ENCODE measurements at regions not wholly inside any gene's neighbourhood (a gene's known extent, or its start where the extent isn't known, plus 50 kb on each side); places are given as distances from the start of the nearest gene placed in this dataset.

- intact Hi-C loops (cut with micrococcal nuclease) = no loop called here
- H3K36me3 Mint-ChIP-seq (ENCODE audit: low read depth) = no peaks in the 10 kb centered on the region
- peaks cover 1% of the 10 kb centered on the region for H3K27me3 Mint-ChIP-seq
- no peak overlapping the region for H3K27ac Mint-ChIP-seq
- no peaks in the 10 kb centered on the region for H3K9me3 Mint-ChIP-seq
- H3K4me1 Mint-ChIP-seq (ENCODE audit: low read depth) = no peaks in the 10 kb centered on the region
- no peak overlapping the region for H3K4me3 Mint-ChIP-seq
These were observed 376.4 kb downstream of the INSIG2 start for GRCh38 chr2:118464546-118465265.

- H3K4me1 Mint-ChIP-seq (ENCODE audit: low read depth) = no peaks in the 10 kb centered on the region
- no peak overlapping the region for H3K4me3 Mint-ChIP-seq
- H3K9me3 Mint-ChIP-seq = no peaks in the 10 kb centered on the region
- peaks cover under 1% of the 10 kb centered on the region for H3K27me3 Mint-ChIP-seq
- intact Hi-C loops (cut with micrococcal nuclease) = no loop called here
- no peaks in the 10 kb centered on the region for H3K36me3 Mint-ChIP-seq (ENCODE audit: low read depth)
- no peak overlapping the region for H3K27ac Mint-ChIP-seq
These were observed 375.8 kb downstream of the INSIG2 start for GRCh38 chr2:118464046-118464445.

GRCh38 chr2:118460425-118460824, 372.2 kb downstream of the INSIG2 start:
- no peaks in the 10 kb centered on the region for H3K27me3 Mint-ChIP-seq
- H3K36me3 Mint-ChIP-seq (ENCODE audit: low read depth) = no peaks in the 10 kb centered on the region
- H3K4me1 Mint-ChIP-seq (ENCODE audit: low read depth) = no peaks in the 10 kb centered on the region
- intact Hi-C loops (cut with micrococcal nuclease) = no loop called here
- H3K27ac Mint-ChIP-seq = no peak overlapping the region
- no peaks in the 10 kb centered on the region for H3K9me3 Mint-ChIP-seq
- H3K4me3 Mint-ChIP-seq = no peak overlapping the region

- no peak overlapping the region for H3K27ac Mint-ChIP-seq
- no peak overlapping the region for H3K4me3 Mint-ChIP-seq
- no peaks in the 10 kb centered on the region for H3K9me3 Mint-ChIP-seq
- no peaks in the 10 kb centered on the region for H3K36me3 Mint-ChIP-seq (ENCODE audit: low read depth)
- no peaks in the 10 kb centered on the region for H3K27me3 Mint-ChIP-seq
- intact Hi-C loops (cut with micrococcal nuclease) = no loop called here
- H3K4me1 Mint-ChIP-seq (ENCODE audit: low read depth) = no peaks in the 10 kb centered on the region
These were observed 371.2 kb downstream of the INSIG2 start for GRCh38 chr2:118459426-118459825.

- H3K9me3 Mint-ChIP-seq = no peaks in the 10 kb centered on the region
- H3K36me3 Mint-ChIP-seq (ENCODE audit: low read depth) = no peaks in the 10 kb centered on the region
- no peaks in the 10 kb centered on the region for H3K27me3 Mint-ChIP-seq
- intact Hi-C loops (cut with micrococcal nuclease) = no loop called here
- no peaks in the 10 kb centered on the region for H3K4me1 Mint-ChIP-seq (ENCODE audit: low read depth)
- no peak overlapping the region for H3K4me3 Mint-ChIP-seq
- no peak overlapping the region for H3K27ac Mint-ChIP-seq
These were observed 369.7 kb downstream of the INSIG2 start for GRCh38 chr2:118457951-118458350.

- H3K27ac Mint-ChIP-seq = no peak overlapping the region
- no peak overlapping the region for H3K4me3 Mint-ChIP-seq
- intact Hi-C loops (cut with micrococcal nuclease) = no loop called here
- no peaks in the 10 kb centered on the region for H3K27me3 Mint-ChIP-seq
- H3K9me3 Mint-ChIP-seq = no peaks in the 10 kb centered on the region
- no peaks in the 10 kb centered on the region for H3K36me3 Mint-ChIP-seq (ENCODE audit: low read depth)
- H3K4me1 Mint-ChIP-seq (ENCODE audit: low read depth) = no peaks in the 10 kb centered on the region
These were observed 361.1 kb downstream of the INSIG2 start for GRCh38 chr2:118449401-118449800.

GRCh38 chr2:118443596-118443995, 355.3 kb downstream of the INSIG2 start:
- H3K4me1 Mint-ChIP-seq (ENCODE audit: low read depth) = no peaks in the 10 kb centered on the region

GRCh38 chr2:118442996-118443553, 354.8 kb downstream of the INSIG2 start:
- Mint-ChIP-seq H3K4me1 (ENCODE audit: low read depth) (no peaks in the 10 kb centered on the region), H3K4me3 (no peak overlapping the region), H3K27ac (no peak overlapping the region), H3K9me3 (no peaks in the 10 kb centered on the region), H3K36me3 (ENCODE audit: low read depth) (no peaks in the 10 kb centered on the region), H3K27me3 (no peaks in the 10 kb centered on the region)
- intact Hi-C loops (cut with micrococcal nuclease) = no loop called here

More at GRCh38 chr2:118443596-118443995, 355.3 kb downstream of the INSIG2 start:
- H3K4me3 Mint-ChIP-seq = no peak overlapping the region
- H3K9me3 Mint-ChIP-seq = no peaks in the 10 kb centered on the region
- intact Hi-C loops (cut with micrococcal nuclease) = no loop called here
- H3K36me3 Mint-ChIP-seq (ENCODE audit: low read depth) = no peaks in the 10 kb centered on the region
- no peak overlapping the region for H3K27ac Mint-ChIP-seq
- H3K27me3 Mint-ChIP-seq = no peaks in the 10 kb centered on the region

GRCh38 chr2:118442046-118442445, 353.8 kb downstream of the INSIG2 start:
- no peak overlapping the region for H3K4me3 Mint-ChIP-seq
- no peaks in the 10 kb centered on the region for H3K4me1 Mint-ChIP-seq (ENCODE audit: low read depth)
- no peak overlapping the region for H3K27ac Mint-ChIP-seq
- intact Hi-C loops (cut with micrococcal nuclease) = no loop called here
- no peaks in the 10 kb centered on the region for H3K36me3 Mint-ChIP-seq (ENCODE audit: low read depth)
- H3K27me3 Mint-ChIP-seq = no peaks in the 10 kb centered on the region
- H3K9me3 Mint-ChIP-seq = no peaks in the 10 kb centered on the region

GRCh38 chr2:118440404-118441098, 352.3 kb downstream of the INSIG2 start:
- Mint-ChIP-seq H3K36me3 (ENCODE audit: low read depth) (no peaks in the 10 kb centered on the region), H3K4me3 (no peak overlapping the region), H3K4me1 (ENCODE audit: low read depth) (no peaks in the 10 kb centered on the region), H3K27ac (no peak overlapping the region), H3K27me3 (no peaks in the 10 kb centered on the region), H3K9me3 (no peaks in the 10 kb centered on the region)
- intact Hi-C loops (cut with micrococcal nuclease) = no loop called here

GRCh38 chr2:118437501-118437900, 349.2 kb downstream of the INSIG2 start:
- intact Hi-C loops (cut with micrococcal nuclease) = no loop called here
- no peaks in the 10 kb centered on the region for H3K27me3 Mint-ChIP-seq
- H3K27ac Mint-ChIP-seq = no peak overlapping the region
- H3K4me1 Mint-ChIP-seq (ENCODE audit: low read depth) = no peaks in the 10 kb centered on the region
- no peaks in the 10 kb centered on the region for H3K9me3 Mint-ChIP-seq
- no peaks in the 10 kb centered on the region for H3K36me3 Mint-ChIP-seq (ENCODE audit: low read depth)
- H3K4me3 Mint-ChIP-seq = no peak overlapping the region

- H3K27ac Mint-ChIP-seq = no peak overlapping the region
- no peaks in the 10 kb centered on the region for H3K9me3 Mint-ChIP-seq
- H3K36me3 Mint-ChIP-seq (ENCODE audit: low read depth) = no peaks in the 10 kb centered on the region
- H3K4me3 Mint-ChIP-seq = no peak overlapping the region
- H3K27me3 Mint-ChIP-seq = no peaks in the 10 kb centered on the region
- no peaks in the 10 kb centered on the region for H3K4me1 Mint-ChIP-seq (ENCODE audit: low read depth)
- intact Hi-C loops (cut with micrococcal nuclease) = no loop called here
These were observed 343.7 kb downstream of the INSIG2 start for GRCh38 chr2:118431997-118432396.

GRCh38 chr2:118431586-118431985, 343.3 kb downstream of the INSIG2 start:
- Mint-ChIP-seq H3K9me3 (no peaks in the 10 kb centered on the region), H3K36me3 (ENCODE audit: low read depth) (no peaks in the 10 kb centered on the region), H3K27ac (no peak overlapping the region), H3K4me3 (no peak overlapping the region), H3K27me3 (no peaks in the 10 kb centered on the region), H3K4me1 (ENCODE audit: low read depth) (no peaks in the 10 kb centered on the region)
- intact Hi-C loops (cut with micrococcal nuclease) = no loop called here

- no peak overlapping the region for H3K27ac Mint-ChIP-seq
- no peak overlapping the region for H3K4me3 Mint-ChIP-seq
- no peaks in the 10 kb centered on the region for H3K4me1 Mint-ChIP-seq (ENCODE audit: low read depth)
- no peaks in the 10 kb centered on the region for H3K36me3 Mint-ChIP-seq (ENCODE audit: low read depth)
- H3K27me3 Mint-ChIP-seq = no peaks in the 10 kb centered on the region
- no peaks in the 10 kb centered on the region for H3K9me3 Mint-ChIP-seq
- intact Hi-C loops (cut with micrococcal nuclease) = no loop called here
These were observed 342.9 kb downstream of the INSIG2 start for GRCh38 chr2:118431165-118431517.
